Naive thymus-derived CD4-positive, alpha-beta T cell (primary cell): ENCODE measurements at regions not wholly inside any gene's neighbourhood (a gene's known extent, or its start where the extent isn't known, plus 50 kb on each side); places are given as distances from the start of the nearest gene placed in this dataset.

Experiments used
- ATAC-seq: fragments of 150-1000 bp; cut with Tn5 transposase; 2 replicates; pipeline ENCODE4 v1.10.0; 2021; ENCODE audit warnings: mild to moderate bottlenecking, moderate library complexity
- CTCF ChIA-PET: fragments of 350-600 bp; sonication (Branson Sonifier 250); formaldehyde crosslinking; loops from one replicate; lab custom pipeline; 2021; ENCODE audit warnings: antibody characterized with exemption; lab: Charles Lee
- POLR2A ChIA-PET: fragments of 350-600 bp; sonication (Branson Sonifier 250); formaldehyde crosslinking; loops from one replicate; lab custom pipeline; 2021; ENCODE audit warnings: antibody characterized with exemption, inconsistent platforms; lab: Charles Lee
- DNase-seq, 9 donors: peaks; one replicate each; pipeline versions ENCODE4 v3.0.0 to v3.0.0-alpha.2; 2020 to 2022; ENCODE audit warnings: mixed read lengths in 1 of 9
- H3K27ac ChIP-seq: one replicate; pipeline ENCODE4 v1.7.0; 2013; ENCODE audit warnings: mild to moderate bottlenecking, low read depth, low read length, moderate library complexity
- H3K27me3 ChIP-seq, 2 donors: one replicate each; pipeline ENCODE4 v1.7.0; 2013; ENCODE audit warnings: low read length in 2 of 2, mild to moderate bottlenecking in 2 of 2, moderate library complexity in 2 of 2; ENCODE audit not compliant: control insufficient read depth in 2 of 2, insufficient read depth in 2 of 2
- H3K36me3 ChIP-seq, 3 experiments: 1 replicate in 2 of 3; 2 replicates in 1 of 3; pipeline ENCODE4 v1.7.0; 2013; ENCODE audit warnings: low read length in 3 of 3, mild to moderate bottlenecking in 3 of 3, moderate library complexity in 1 of 3; ENCODE audit not compliant: insufficient read depth in 3 of 3, control insufficient read depth in 2 of 3
- H3K4me1 ChIP-seq, 2 donors: one replicate each; pipeline ENCODE4 v1.7.0; 2013; ENCODE audit warnings: low read length in 2 of 2, mild to moderate bottlenecking in 2 of 2, moderate library complexity in 1 of 2; ENCODE audit not compliant: control insufficient read depth in 2 of 2, insufficient read depth in 2 of 2
- H3K4me3 ChIP-seq: 2 replicates; pipeline ENCODE4 v1.7.0; 2013; ENCODE audit warnings: mild to moderate bottlenecking, low read length
- H3K9me3 ChIP-seq, 3 experiments: 1 replicate in 2 of 3; 2 replicates in 1 of 3; pipeline ENCODE4 v1.7.0; 2013; ENCODE audit warnings: low read length in 3 of 3; ENCODE audit not compliant: control insufficient read depth in 2 of 3
- H3K27ac Mint-ChIP-seq, 9 donors: one replicate each; pipeline ENCODE4 v1.8.0; 2020 to 2022; ENCODE audit warnings: mixed read lengths in 9 of 9, mild to moderate bottlenecking in 8 of 9, moderate library complexity in 5 of 9, inconsistent platforms in 2 of 9
- H3K27me3 Mint-ChIP-seq, 5 donors: one replicate each; pipeline ENCODE4 v1.8.0; 2021 to 2022; ENCODE audit warnings: mixed read lengths in 5 of 5, mild to moderate bottlenecking in 1 of 5
- H3K36me3 Mint-ChIP-seq, 5 donors: one replicate each; pipeline ENCODE4 v1.8.0; 2020 to 2022; ENCODE audit warnings: mixed read lengths in 5 of 5, mild to moderate bottlenecking in 3 of 5, inconsistent platforms in 1 of 5
- H3K4me1 Mint-ChIP-seq, 7 donors: one replicate each; pipeline ENCODE4 v1.8.0; 2020 to 2022; ENCODE audit warnings: mixed read lengths in 7 of 7, mild to moderate bottlenecking in 3 of 7, inconsistent platforms in 1 of 7
- H3K4me3 Mint-ChIP-seq, 10 donors: one replicate each; pipeline ENCODE4 v1.8.0; 2020 to 2022; ENCODE audit warnings: mild to moderate bottlenecking in 10 of 10, mixed read lengths in 10 of 10, moderate library complexity in 6 of 10, inconsistent platforms in 2 of 10
- H3K9me3 Mint-ChIP-seq, 11 donors: one replicate each; pipeline ENCODE4 v1.8.0; 2020 to 2022; ENCODE audit warnings: mixed read lengths in 11 of 11, mild to moderate bottlenecking in 4 of 11, inconsistent platforms in 1 of 11, moderate library complexity in 1 of 11
- intact Hi-C, 2 donors: fragments of 100-400 bp; cut with micrococcal nuclease; formaldehyde crosslinking; loops; one replicate each; pipeline ENCODE4 v1.15.1; 2023

- Mint-ChIP-seq H3K4me1 (peaks cover 9 to 41% (median 36%) of the 10 kb centered on the region in 7 donors), H3K36me3 (no peaks in the 10 kb centered on the region), H3K4me3 (no peak overlapping the region), H3K27me3 (no peaks in the 10 kb centered on the region), H3K27ac (peak overlapping the region in 5 of 9 donors; percentile 2 to 62 (median 11)), H3K9me3 (peaks cover 0 to 2% (median 0%) of the 10 kb centered on the region in 11 donors)
- H3K4me3 ChIP-seq, result no peak overlapping the region
- ChIA-PET POLR2A (no interaction called here), CTCF (interaction anchor here (0.7 to 2.0 kb wide), 4 partner anchors 888 to 1114 kb away, joined by 3 to 12 read pairs (median 4); no protein-coding TSS in a partner anchor)
- no peak overlapping the region for H3K27ac ChIP-seq
- DNase-seq (no peak), ATAC-seq (no peak)
- intact Hi-C loops, result loop anchor here (2.0 to 10.0 kb wide), 6 partner anchors 143 to 1229 kb away; no protein-coding TSS in a partner anchor
- peaks cover 14 to 21% of the 10 kb centered on the region in 2 donors for H3K4me1 ChIP-seq
- no peaks in the 10 kb centered on the region for H3K9me3 ChIP-seq
- no peaks in the 10 kb centered on the region for H3K27me3 ChIP-seq
- no peaks in the 10 kb centered on the region for H3K36me3 ChIP-seq
These were observed 1107.5 kb upstream of the B3GALT2 start for GRCh38 chr1:194293851-194294405.

DNA sequence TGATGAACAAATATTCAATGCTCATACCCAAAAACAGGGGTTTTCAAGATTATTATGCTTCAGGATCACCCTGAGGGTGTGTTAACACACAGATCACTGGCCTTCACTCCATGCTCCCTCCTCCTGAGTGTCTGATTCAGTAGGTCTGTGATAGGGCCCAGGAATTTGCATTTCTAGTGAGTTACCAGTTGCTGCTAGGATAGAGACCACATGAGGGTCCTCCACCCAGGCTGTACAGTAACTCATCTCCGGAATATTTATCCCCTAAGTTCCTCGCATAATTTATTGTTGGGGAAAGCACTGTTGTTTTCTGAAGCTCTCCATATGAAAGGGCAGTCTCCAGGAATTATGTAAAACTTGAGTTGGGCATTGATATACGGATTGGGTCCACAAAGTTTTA is 1106.6 kb upstream of the B3GALT2 start:
- H3K27ac Mint-ChIP-seq, result peak overlapping the region in 2 of 9 donors; percentile 3 to 34
- H3K27ac ChIP-seq, result no peak overlapping the region
- H3K4me1 Mint-ChIP-seq, result peaks cover 9 to 50% (median 44%) of the 10 kb centered on the region in 7 donors
- DNase-seq (no peak), ATAC-seq (no peak)
- ChIA-PET POLR2A (no interaction called here), CTCF (interaction anchor here (0.6 to 1.5 kb wide), 3 partner anchors 887 to 1212 kb away, joined by 3 to 5 read pairs (median 4); no protein-coding TSS in a partner anchor)
- H3K27me3 ChIP-seq, result no peaks in the 10 kb centered on the region
- intact Hi-C loops, result loop anchor here (10.0 kb wide), 3 partner anchors 538 to 1228 kb away; no protein-coding TSS in a partner anchor
- H3K9me3 ChIP-seq, result no peaks in the 10 kb centered on the region
- H3K4me3 ChIP-seq, result no peak overlapping the region
- peaks cover 0 to 2% (median 0%) of the 10 kb centered on the region in 11 donors for H3K9me3 Mint-ChIP-seq
- peaks cover 14 to 21% of the 10 kb centered on the region in 2 donors for H3K4me1 ChIP-seq
- no peaks in the 10 kb centered on the region for H3K36me3 Mint-ChIP-seq
- H3K36me3 ChIP-seq, result no peaks in the 10 kb centered on the region
- no peaks in the 10 kb centered on the region for H3K27me3 Mint-ChIP-seq
- no peak overlapping the region for H3K4me3 Mint-ChIP-seq

DNA sequence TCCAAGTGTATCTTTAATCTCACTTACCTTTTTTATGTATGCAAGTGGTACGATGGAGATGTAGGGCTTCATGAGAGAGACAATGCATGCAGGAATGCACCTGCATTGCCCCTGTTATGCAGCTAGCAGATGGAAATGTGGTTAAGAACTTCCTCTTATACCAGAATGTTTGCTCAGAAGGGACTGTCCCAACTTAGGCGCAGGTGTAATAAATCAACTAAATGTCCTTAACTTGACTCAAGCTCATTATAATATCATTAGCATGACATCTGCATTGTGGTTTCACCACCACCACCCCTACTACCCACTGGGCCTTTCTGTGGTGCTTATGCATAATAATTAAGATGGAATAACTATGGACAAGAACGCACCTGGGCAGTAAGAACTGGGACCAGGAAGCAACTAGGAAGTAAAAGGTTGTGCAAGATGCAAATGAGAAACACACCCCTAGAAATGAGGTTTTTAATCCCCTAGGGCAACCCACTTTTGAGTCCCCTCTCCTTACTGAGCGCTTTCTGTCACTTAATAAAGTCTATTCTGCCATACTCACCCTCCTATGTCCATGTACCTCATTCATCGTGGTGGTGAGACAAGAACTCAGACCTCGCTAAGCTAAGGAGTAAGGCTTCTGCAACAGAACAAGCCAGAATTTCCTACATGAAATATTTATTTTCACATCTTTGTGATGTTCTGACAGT is 1103.3 kb upstream of the B3GALT2 start:
- H3K9me3 ChIP-seq, result no peaks in the 10 kb centered on the region
- intact Hi-C loops, result loop anchor here (1.0 to 10.0 kb wide), 10 partner anchors 63 to 1231 kb away; partner anchors contain the start of genes CDC73 (in 1 of the 2), RO60 (in 1 of the 2) and UCHL5 (in 1 of the 2)
- peaks cover 14 to 21% of the 10 kb centered on the region in 2 donors for H3K4me1 ChIP-seq
- DNase-seq, result peak in 8 of 9 donors; percentile 23 to 84 (median 76)
- Mint-ChIP-seq H3K4me1 (peaks cover 5 to 47% (median 40%) of the 10 kb centered on the region in 7 donors), H3K9me3 (peaks cover 0 to 2% (median 0%) of the 10 kb centered on the region in 11 donors), H3K4me3 (peak overlapping the region; percentile 38 to 71 (median 54)), H3K36me3 (no peaks in the 10 kb centered on the region), H3K27ac (peak overlapping the region in 7 of 9 donors; percentile 43 to 84 (median 69)), H3K27me3 (no peaks in the 10 kb centered on the region)
- H3K4me3 ChIP-seq, result peak overlapping the region; percentile 0
- H3K36me3 ChIP-seq, result no peaks in the 10 kb centered on the region
- ChIA-PET POLR2A (interaction anchor here (0.6 to 1.2 kb wide), 3 partner anchors 234 to 1105 kb away, joined by 3 to 4 read pairs (median 4); no protein-coding TSS in a partner anchor), CTCF (interaction anchor here (0.6 to 1.1 kb wide), 4 partner anchors 129 to 1231 kb away, joined by 3 to 4 read pairs (median 3); partner anchors contain the start of genes RO60 and UCHL5)
- no peaks in the 10 kb centered on the region for H3K27me3 ChIP-seq
- H3K27ac ChIP-seq, result no peak overlapping the region
- peak; percentile 97 for ATAC-seq

- Histone ChIP-seq H3K9me3 (no peaks in the 10 kb centered on the region), H3K4me3 (no peak overlapping the region), H3K36me3 (no peaks in the 10 kb centered on the region), H3K27ac (no peak overlapping the region), H3K27me3 (no peaks in the 10 kb centered on the region), H3K4me1 (peaks cover 14 to 21% of the 10 kb centered on the region in 2 donors)
- intact Hi-C loops, result loop anchor here in 1 of 2 donors (2.0 to 5.0 kb wide), 4 partner anchors 61 to 1229 kb away; partner anchors contain the start of genes RO60 and UCHL5
- H3K4me1 Mint-ChIP-seq, result peaks cover 3 to 43% (median 34%) of the 10 kb centered on the region in 7 donors
- no peaks in the 10 kb centered on the region for H3K36me3 Mint-ChIP-seq
- peaks cover 0 to 5% (median 0%) of the 10 kb centered on the region in 11 donors for H3K9me3 Mint-ChIP-seq
- H3K4me3 Mint-ChIP-seq, result peak overlapping the region in 1 of 10 donors; percentile 59
- ChIA-PET POLR2A (interaction anchor here (0.8 kb wide), 1 partner anchor 816 kb away, joined by 6 read pairs; no protein-coding TSS in a partner anchor), CTCF (interaction anchor here (0.6 to 0.7 kb wide), 4 partner anchors 17 to 989 kb away, joined by 3 to 7 read pairs (median 3); no protein-coding TSS in a partner anchor)
- peak overlapping the region in 2 of 9 donors; percentile 26 to 32 for H3K27ac Mint-ChIP-seq
- ATAC-seq (no peak), DNase-seq (no peak)
- no peaks in the 10 kb centered on the region for H3K27me3 Mint-ChIP-seq
These were observed 1101.8 kb upstream of the B3GALT2 start for GRCh38 chr1:194288238-194288637.

DNA sequence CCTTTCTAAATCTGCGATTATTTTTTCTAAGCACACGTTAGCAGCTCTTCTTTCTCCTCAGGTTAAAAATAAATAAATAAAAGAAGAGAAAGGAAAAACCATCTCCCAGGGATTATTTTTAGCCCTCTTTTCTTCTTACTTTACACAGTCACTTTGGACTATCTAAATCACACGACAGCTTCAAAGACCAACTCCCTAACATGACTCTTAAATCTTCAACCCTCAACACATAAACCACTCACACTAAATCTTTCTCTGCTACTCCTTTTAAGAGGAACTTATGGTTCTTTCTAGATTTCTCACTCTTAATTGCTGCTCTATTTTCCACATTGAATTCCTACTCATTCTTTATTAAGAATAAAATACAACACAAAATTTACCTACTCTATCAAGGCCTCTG is 1095.0 kb upstream of the B3GALT2 start:
- H3K4me1 ChIP-seq, result no peaks in the 10 kb centered on the region
- Mint-ChIP-seq H3K4me3 (peak overlapping the region in 1 of 10 donors; percentile 28), H3K4me1 (peaks cover 0 to 18% (median 10%) of the 10 kb centered on the region in 7 donors), H3K9me3 (peaks cover 0 to 5% (median 0%) of the 10 kb centered on the region in 11 donors), H3K27me3 (no peaks in the 10 kb centered on the region), H3K27ac (peak overlapping the region in 5 of 9 donors; percentile 1 to 43 (median 30)), H3K36me3 (peaks cover 0 to 5% (median 0%) of the 10 kb centered on the region in 5 donors)
- H3K4me3 ChIP-seq, result no peak overlapping the region
- no peaks in the 10 kb centered on the region for H3K36me3 ChIP-seq
- DNase-seq (no peak), ATAC-seq (no peak)
- POLR2A ChIA-PET, result no interaction called here
- H3K27ac ChIP-seq, result no peak overlapping the region
- H3K27me3 ChIP-seq, result no peaks in the 10 kb centered on the region
- no peaks in the 10 kb centered on the region for H3K9me3 ChIP-seq
- CTCF ChIA-PET, result no interaction called here
- intact Hi-C loops, result no loop called here

DNA sequence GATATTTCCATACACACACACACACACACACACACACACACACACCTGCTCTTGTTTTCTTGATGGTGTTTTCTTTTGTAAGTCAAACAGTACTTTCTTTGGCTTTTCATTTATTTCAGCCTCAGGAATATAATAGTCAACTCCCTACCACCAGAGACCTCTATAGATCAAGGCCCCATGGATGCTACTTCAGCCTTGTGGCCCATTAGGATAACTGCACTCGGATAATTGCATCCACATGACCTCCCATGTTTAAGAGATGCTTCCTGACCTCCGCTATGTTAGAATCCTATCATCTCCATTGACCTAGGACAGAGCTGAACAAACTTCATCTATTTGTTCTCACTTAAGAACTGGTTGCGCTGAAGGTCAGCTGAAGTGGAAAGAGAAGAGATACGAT is 1094.0 kb upstream of the B3GALT2 start:
- ATAC-seq (no peak), DNase-seq (no peak)
- H3K27ac Mint-ChIP-seq, result no peak overlapping the region
- Histone ChIP-seq H3K27me3 (no peaks in the 10 kb centered on the region), H3K9me3 (no peaks in the 10 kb centered on the region), H3K36me3 (no peaks in the 10 kb centered on the region), H3K4me3 (no peak overlapping the region), H3K27ac (no peak overlapping the region), H3K4me1 (no peaks in the 10 kb centered on the region)
- ChIA-PET POLR2A (interaction anchor here (0.6 kb wide), 1 partner anchor 11 kb away, joined by 3 read pairs; no protein-coding TSS in a partner anchor), CTCF (no interaction called here)
- no peak overlapping the region for H3K4me3 Mint-ChIP-seq
- peaks cover 0 to 5% (median 0%) of the 10 kb centered on the region in 11 donors for H3K9me3 Mint-ChIP-seq
- H3K4me1 Mint-ChIP-seq, result peaks cover 0 to 18% (median 10%) of the 10 kb centered on the region in 7 donors
- H3K36me3 Mint-ChIP-seq, result peaks cover 0 to 5% (median 0%) of the 10 kb centered on the region in 5 donors
- intact Hi-C loops, result no loop called here
- H3K27me3 Mint-ChIP-seq, result no peaks in the 10 kb centered on the region
